CMK (cell line): ENCODE measurements at regions not wholly inside any gene's neighbourhood (a gene's known extent, or its start where the extent isn't known, plus 50 kb on each side); places are given as distances from the start of the nearest gene placed in this dataset.

Source experiments
- DNase-seq: peaks from one replicate; pipeline ENCODE4 v3.0.0-alpha.2; 2010; ENCODE audit warnings: low read depth

- no peak for DNase-seq
Observed at GRCh38 chr3:1693145-1693544, 405.5 kb upstream of the CNTN4 start.

- no peak for DNase-seq
Observed at GRCh38 chr3:1696669-1697275, 401.9 kb upstream of the CNTN4 start.

- no peak for DNase-seq
Observed at GRCh38 chr3:1699361-1699920, 399.2 kb upstream of the CNTN4 start.

GRCh38 chr3:1700650-1701049, 398.0 kb upstream of the CNTN4 start:
- DNase-seq = no peak

- no peak for DNase-seq
Observed at GRCh38 chr3:1703169-1703568, 395.5 kb upstream of the CNTN4 start.

- DNase-seq = no peak
Observed at GRCh38 chr3:1710663-1711062, 388.0 kb upstream of the CNTN4 start.

GRCh38 chr3:1717524-1717923, 381.1 kb upstream of the CNTN4 start:
- no peak for DNase-seq

- DNase-seq = no peak
Observed at GRCh38 chr3:1723726-1724125, 374.9 kb upstream of the CNTN4 start.

GRCh38 chr3:1726741-1727140, 371.9 kb upstream of the CNTN4 start:
- no peak for DNase-seq

GRCh38 chr3:1727242-1727641, 371.4 kb upstream of the CNTN4 start:
- no peak for DNase-seq

- no peak for DNase-seq
Observed at GRCh38 chr3:1728510-1728909, 370.2 kb upstream of the CNTN4 start.

GRCh38 chr3:1734494-1735122, 364.1 kb upstream of the CNTN4 start:
- no peak for DNase-seq

- DNase-seq = no peak
Observed at GRCh38 chr3:1752205-1752604, 346.5 kb upstream of the CNTN4 start.

- DNase-seq = no peak
Observed at GRCh38 chr3:1766384-1766783, 332.3 kb upstream of the CNTN4 start.

- DNase-seq = no peak
Observed at GRCh38 chr3:1773679-1774078, 325.0 kb upstream of the CNTN4 start.

GRCh38 chr3:1774597-1774996, 324.1 kb upstream of the CNTN4 start:
- no peak for DNase-seq

GRCh38 chr3:1775321-1775720, 323.3 kb upstream of the CNTN4 start:
- no peak for DNase-seq

GRCh38 chr3:1783995-1784394, 314.7 kb upstream of the CNTN4 start:
- no peak for DNase-seq

GRCh38 chr3:1787094-1787493, 311.6 kb upstream of the CNTN4 start:
- DNase-seq = no peak

GRCh38 chr3:1792466-1792865, 306.2 kb upstream of the CNTN4 start:
- no peak for DNase-seq

- no peak for DNase-seq
Observed at GRCh38 chr3:1798711-1799405, 299.8 kb upstream of the CNTN4 start.

GRCh38 chr3:1805331-1805730, 293.3 kb upstream of the CNTN4 start:
- DNase-seq = no peak

GRCh38 chr3:1808590-1808989, 290.1 kb upstream of the CNTN4 start:
- DNase-seq = no peak
